ENCODE measurements at regions not wholly inside any gene's neighbourhood (a gene's known extent, or its start where the extent isn't known, plus 50 kb on each side); places are given as distances from the start of the nearest gene placed in this dataset.

DNA sequence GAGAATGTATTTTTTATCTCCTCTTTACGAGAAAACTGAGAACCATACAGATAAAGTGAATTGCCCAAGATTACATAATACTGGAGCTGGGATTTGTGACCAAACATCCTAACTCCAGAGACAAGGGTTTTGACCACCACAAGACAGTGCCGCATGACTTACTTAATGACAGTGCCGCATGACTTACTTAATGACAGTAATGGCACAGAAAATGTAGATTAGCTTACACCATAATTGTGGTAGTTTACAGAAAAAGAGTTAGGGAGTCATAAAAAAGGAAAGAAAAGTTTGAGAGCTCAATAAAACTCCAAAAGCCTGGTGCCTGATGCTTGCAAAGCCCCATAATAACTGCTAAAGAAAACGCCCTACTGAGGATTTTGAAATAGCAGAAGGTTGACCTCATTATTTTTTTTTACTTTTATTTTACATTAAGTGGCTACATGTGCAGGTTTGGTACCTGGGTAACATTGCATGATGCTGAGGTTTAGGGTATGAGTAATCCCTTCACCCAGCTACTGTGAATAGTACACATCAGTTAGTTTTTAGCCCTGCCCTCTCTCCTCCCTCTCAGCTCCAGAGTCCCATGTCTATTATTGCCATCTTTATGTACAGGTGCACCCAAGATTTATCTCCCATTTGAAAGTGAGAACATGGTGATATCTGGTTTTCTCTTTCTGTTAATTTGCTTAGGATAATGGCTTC lies 310.0 kb upstream of the UBE2E3 start:
- TF ChIP-seq, protein P1, sequence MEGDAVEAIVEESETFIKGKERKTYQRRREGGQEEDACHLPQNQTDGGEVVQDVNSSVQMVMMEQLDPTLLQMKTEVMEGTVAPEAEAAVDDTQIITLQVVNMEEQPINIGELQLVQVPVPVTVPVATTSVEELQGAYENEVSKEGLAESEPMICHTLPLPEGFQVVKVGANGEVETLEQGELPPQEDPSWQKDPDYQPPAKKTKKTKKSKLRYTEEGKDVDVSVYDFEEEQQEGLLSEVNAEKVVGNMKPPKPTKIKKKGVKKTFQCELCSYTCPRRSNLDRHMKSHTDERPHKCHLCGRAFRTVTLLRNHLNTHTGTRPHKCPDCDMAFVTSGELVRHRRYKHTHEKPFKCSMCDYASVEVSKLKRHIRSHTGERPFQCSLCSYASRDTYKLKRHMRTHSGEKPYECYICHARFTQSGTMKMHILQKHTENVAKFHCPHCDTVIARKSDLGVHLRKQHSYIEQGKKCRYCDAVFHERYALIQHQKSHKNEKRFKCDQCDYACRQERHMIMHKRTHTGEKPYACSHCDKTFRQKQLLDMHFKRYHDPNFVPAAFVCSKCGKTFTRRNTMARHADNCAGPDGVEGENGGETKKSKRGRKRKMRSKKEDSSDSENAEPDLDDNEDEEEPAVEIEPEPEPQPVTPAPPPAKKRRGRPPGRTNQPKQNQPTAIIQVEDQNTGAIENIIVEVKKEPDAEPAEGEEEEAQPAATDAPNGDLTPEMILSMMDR (IDR thresholded peaks at IDR 0.05; ENCODE audit: low read length), result no peak
- no peak for TF ChIP-seq EZH2 (optimal IDR thresholded peaks at IDR 0.05; ENCODE audit: low read depth, low read length)
